HepG2 (cell line): ENCODE measurements at regions not wholly inside any gene's neighbourhood (a gene's known extent, or its start where the extent isn't known, plus 50 kb on each side); places are given as distances from the start of the nearest gene placed in this dataset.

Experiments
- ATAC-seq: fragments of 200-7000 bp; cut with Tn5 transposase; 3 replicates; pipeline ENCODE4 v1.9.1; 2020; ENCODE audit warnings: mild to moderate bottlenecking, moderate library complexity
- BruUV-seq: library from RNA; stranded (reverse); fragments of 400-500 nt; replicated peaks from 2 replicates; lab custom pipeline; 2021; lab: Mats Ljungman, UMichigan
- CTCF ChIA-PET: fragments of 300-600 bp; formaldehyde crosslinking; extraction: SDS; loops from one replicate; lab custom pipeline; 2021; ENCODE audit warnings: low total read pairs, inconsistent platforms, low intra/inter-chr PET ratio; lab: Yijun Ruan, JAX
- POLR2A ChIA-PET: fragments of 350-600 bp; sonication (Branson Sonifier 250); formaldehyde crosslinking; loops from one replicate; lab custom pipeline; 2020; ENCODE audit warnings: antibody characterized with exemption, inconsistent platforms; lab: Yijun Ruan, JAX
- DNase-seq: peaks from one replicate; pipeline ENCODE4 v3.0.0-alpha.2; 2015; ENCODE audit warnings: low spot score
- FAIRE-seq: peaks from 3 replicates; lab custom pipeline; 2011; peaks lifted over from hg19 to GRCh38; lab: Jason Lieb, UNC
- H2AFZ ChIP-seq: one replicate; pipeline ENCODE4 v1.6.1; 2011; ENCODE audit warnings: low read length, inconsistent platforms
- H3K27ac ChIP-seq: fragments of 300-600 bp; 3 replicates; pipeline ENCODE4 v1.8.0; 2011; ENCODE audit warnings: mixed run types, mild to moderate bottlenecking, mixed read lengths, low read length, inconsistent platforms; ENCODE audit not compliant: insufficient read depth; ENCODE audit errors: extremely low read length
- H3K27me3 ChIP-seq, 2 experiments: fragments of 200-600 bp in 1 of 2; 2 replicates in 1 of 2; 3 replicates in 1 of 2; pipeline versions ENCODE4 v1.6.0 to v1.8.0; 2011; ENCODE audit warnings: low read length in 2 of 2, mild to moderate bottlenecking in 2 of 2, moderate library complexity in 2 of 2, inconsistent platforms in 1 of 2; ENCODE audit not compliant: insufficient read depth in 2 of 2, control insufficient read depth in 1 of 2
- H3K36me3 ChIP-seq, 2 experiments: fragments of 200-600 bp in 1 of 2; replicated peaks in 1 of 2; 2 replicates in 1 of 2; 3 replicates in 1 of 2; pipeline versions ENCODE4 v1.5.1 to v1.8.0; 2011; ENCODE audit warnings: low read length in 2 of 2, inconsistent platforms in 1 of 2; ENCODE audit not compliant: insufficient read depth in 2 of 2, control insufficient read depth in 1 of 2
- H3K4me1 ChIP-seq: 2 replicates; pipeline ENCODE4 v1.5.1; 2012; ENCODE audit warnings: low read length, inconsistent platforms; ENCODE audit not compliant: insufficient read depth
- H3K4me2 ChIP-seq: 2 replicates; pipeline ENCODE4 v1.6.0; 2011; ENCODE audit warnings: low read depth, low read length, inconsistent platforms
- H3K4me3 ChIP-seq, 3 experiments: fragments of 200-600 bp in 1 of 3; sonication (generic), shearing (Covaris generic) in 1 of 3; replicated peaks in 1 of 3; 2 replicates each; pipeline ENCODE4 v1.5.1; 2011 to 2016; ENCODE audit warnings: low read length in 3 of 3, inconsistent platforms in 2 of 3, low read depth in 2 of 3, mild to moderate bottlenecking in 2 of 3, control low read depth in 1 of 3, mixed read lengths in 1 of 3; ENCODE audit not compliant: insufficient read depth in 1 of 3
- H3K79me2 ChIP-seq: one replicate; pipeline ENCODE4 v1.6.1; 2011; ENCODE audit warnings: low read length, inconsistent platforms; ENCODE audit not compliant: insufficient read depth
- H3K9ac ChIP-seq: 2 replicates; pipeline ENCODE4 v1.6.0; 2011; ENCODE audit warnings: mild to moderate bottlenecking, low read depth, low read length, inconsistent platforms; ENCODE audit not compliant: insufficient read depth
- H3K9me3 ChIP-seq: 2 replicates; pipeline ENCODE4 v1.5.1; 2012; ENCODE audit warnings: mild to moderate bottlenecking, low read length
- H4K20me1 ChIP-seq: 2 replicates; pipeline ENCODE4 v1.6.0; 2011; ENCODE audit warnings: inconsistent platforms, mild to moderate bottlenecking, low read length, moderate library complexity; ENCODE audit not compliant: insufficient read depth
- ARID4A ChIP-seq: sonication (generic); formaldehyde crosslinking; IDR thresholded peaks from 2 replicates; pipeline ENCODE4 v1.5.0; 2020; ENCODE audit warnings: mild to moderate bottlenecking, missing genetic modification reagents, borderline replicate concordance
- FOXA3 ChIP-seq: IDR thresholded peaks from 2 replicates; pipeline ENCODE4 v1.6.1; 2016; ENCODE audit warnings: missing genetic modification reagents, missing compliant biosample characterization
- FOXK2 ChIP-seq: fragments of 450-650 bp; IDR thresholded peaks from 2 replicates; pipeline ENCODE4 v1.6.1; 2016
- HDAC2 ChIP-seq: sonication (generic); formaldehyde crosslinking; IDR thresholded peaks from 2 replicates; pipeline ENCODE4 v1.4.0; 2020; ENCODE audit warnings: missing genetic modification reagents
- HNF4A ChIP-seq: sonication (generic); formaldehyde crosslinking; IDR thresholded peaks from 2 replicates; pipeline ENCODE4 v1.4.0; 2020; ENCODE audit warnings: missing genetic modification reagents
- MAX ChIP-seq: IDR thresholded peaks from 2 replicates; pipeline ENCODE4 v1.6.1; 2012; ENCODE audit warnings: inconsistent platforms
- NR2C2 ChIP-seq: sonication (generic); formaldehyde crosslinking; IDR thresholded peaks from 2 replicates; pipeline ENCODE4 v1.4.0; 2020; ENCODE audit warnings: missing genetic modification reagents, mild to moderate bottlenecking, moderate library complexity, borderline replicate concordance
- PHF21A ChIP-seq: sonication (generic); formaldehyde crosslinking; IDR thresholded peaks from 2 replicates; pipeline ENCODE4 v1.5.0; 2020; ENCODE audit warnings: mild to moderate bottlenecking, missing genetic modification reagents
- POLR2AphosphoS5 ChIP-seq: IDR thresholded peaks from 2 replicates; pipeline ENCODE4 v1.6.1; 2012; ENCODE audit warnings: low read depth, low read length
- SP1 ChIP-seq, 2 experiments: fragments of 450-650 bp in 1 of 2; sonication (generic) in 1 of 2; formaldehyde crosslinking in 1 of 2; IDR thresholded peaks; 2 replicates each; pipeline versions ENCODE4 v1.4.0 to v1.6.1; 2016 to 2020; ENCODE audit warnings: missing genetic modification reagents in 1 of 2
- TFAP4 ChIP-seq: sonication (generic); IDR thresholded peaks from 2 replicates; pipeline ENCODE4 v1.6.1; 2016; ENCODE audit warnings: low read depth, borderline replicate concordance
- THRA ChIP-seq: sonication (generic); formaldehyde crosslinking; IDR thresholded peaks from 2 replicates; pipeline ENCODE4 v1.4.0; 2020; ENCODE audit warnings: missing genetic modification reagents, borderline replicate concordance
- ZBTB7B ChIP-seq: sonication (generic); formaldehyde crosslinking; IDR thresholded peaks from 2 replicates; pipeline ENCODE4 v1.4.0; 2020; ENCODE audit warnings: missing genetic modification reagents
- ZFP41 ChIP-seq: sonication (generic); formaldehyde crosslinking; IDR thresholded peaks from 2 replicates; pipeline ENCODE4 v1.4.0; 2020; ENCODE audit warnings: mild to moderate bottlenecking, missing genetic modification reagents, borderline replicate concordance
- ZKSCAN5 ChIP-seq: sonication (generic); formaldehyde crosslinking; IDR thresholded peaks from 2 replicates; pipeline ENCODE4 v1.5.1; 2020; ENCODE audit warnings: mild to moderate bottlenecking, missing genetic modification reagents
- ZNF326 ChIP-seq: sonication (generic); formaldehyde crosslinking; IDR thresholded peaks from 2 replicates; pipeline ENCODE4 v1.4.0; 2020; ENCODE audit warnings: missing genetic modification reagents, borderline replicate concordance
- ZNF33B ChIP-seq: sonication (generic); formaldehyde crosslinking; IDR thresholded peaks from 2 replicates; pipeline ENCODE4 v1.5.1; 2020; ENCODE audit warnings: mild to moderate bottlenecking, missing genetic modification reagents
- ZNF543 ChIP-seq: sonication (generic); formaldehyde crosslinking; IDR thresholded peaks from 2 replicates; pipeline ENCODE4 v1.4.0; 2020; ENCODE audit warnings: mild to moderate bottlenecking, missing genetic modification reagents
- WGBS: methylation state at CpG from one replicate; pipeline ENCODE4 v1.1.6; 2017; ENCODE audit warnings: low lambda C conversion rate; 5-methylcytosine and 5-hydroxymethylcytosine counted together
- in situ Hi-C: cut with HindIII; loops from 2 replicates; pipeline ENCODE4 v1.10.0; 2017; ENCODE audit warnings: low pct_unique_long_range_greater_than_20kb; ENCODE audit not compliant: extremely low pct_ligation_motif_present
- intact Hi-C: fragments of 100-400 bp; cut with micrococcal nuclease; formaldehyde crosslinking; loops from one replicate; pipeline ENCODE4 v1.10.0; 2022; ENCODE audit not compliant: unreplicated experiment

- in situ Hi-C loops (no loop called here), intact Hi-C loops (no loop called here)
- H3K9ac ChIP-seq, result peak overlapping the region; percentile 24; the same call in 1 of the 2 replicates
- H3K36me3 ChIP-seq, result no peaks in the 10 kb centered on the region
- peaks cover 71% of the 10 kb centered on the region for H3K4me1 ChIP-seq
- ChIA-PET CTCF (no interaction called here), POLR2A (no interaction called here)
- peak overlapping the region in 2 of 3 experiments; percentile 6 to 47; a peak in 2 of 6 replicates for H3K4me3 ChIP-seq
- no peak overlapping the region for H2AFZ ChIP-seq
- no TSS peak for BruUV-seq
- no peaks in the 10 kb centered on the region for H3K79me2 ChIP-seq
- peak; percentile 83 for ATAC-seq
- WGBS, result 16% methylated on average over 11 of the region's 12 CpGs
- peak overlapping the region; percentile 71 for H3K4me2 ChIP-seq
- DNase-seq, result peak; percentile 83
- peak overlapping the region; percentile 70 for H3K27ac ChIP-seq
- no peaks in the 10 kb centered on the region for H4K20me1 ChIP-seq
- no peaks in the 10 kb centered on the region for H3K9me3 ChIP-seq
- peak; percentile 94 for FAIRE-seq
- peaks cover 4 to 9% of the 10 kb centered on the region in 2 experiments; a peak in 2 of 5 replicates for H3K27me3 ChIP-seq
- TF ChIP-seq THRA (CRISPR knock-in tag) (peak; percentile 19; the same call in 1 of the 2 replicates), ZNF33B (CRISPR knock-in tag) (no peak), ZBTB7B (CRISPR knock-in tag) (peak; percentile 73), ZNF543 (CRISPR knock-in tag) (no peak), MAX (0 out of 2 replicates have a peak, but pooled peaks have one; percentile 3), ZFP41 (no peak), NR2C2 (no peak), ZNF326 (no peak), FOXA3 (CRISPR knock-in tag) (peak; percentile 73), POLR2AphosphoS5 (0 out of 2 replicates have a peak, but pooled peaks have one; percentile 21), ZKSCAN5 (CRISPR knock-in tag) (peak; percentile 32; the same call in 1 of the 2 replicates), FOXK2 (no peak), PHF21A (CRISPR knock-in tag) (peak; percentile 68; the same call in 1 of the 2 replicates), ARID4A (0 out of 2 replicates have a peak, but pooled peaks have one; percentile 13), SP1 (IDR thresholded peaks at IDR 0.05) (no peak), SP1 (CRISPR knock-in tag; IDR thresholded peaks at IDR 0.05) (no peak), HNF4A (CRISPR knock-in tag) (peak; percentile 86), TFAP4 (peak; percentile 90), HDAC2 (CRISPR knock-in tag) (peak; percentile 54; the same call in 1 of the 2 replicates)
Measured at GRCh38 chr15:73806698-73807483, 53.7 kb upstream of the INSYN1 start.
